ENCODE measurements at regions not wholly inside any gene's neighbourhood (a gene's known extent, or its start where the extent isn't known, plus 50 kb on each side); places are given as distances from the start of the nearest gene placed in this dataset.

DNA sequence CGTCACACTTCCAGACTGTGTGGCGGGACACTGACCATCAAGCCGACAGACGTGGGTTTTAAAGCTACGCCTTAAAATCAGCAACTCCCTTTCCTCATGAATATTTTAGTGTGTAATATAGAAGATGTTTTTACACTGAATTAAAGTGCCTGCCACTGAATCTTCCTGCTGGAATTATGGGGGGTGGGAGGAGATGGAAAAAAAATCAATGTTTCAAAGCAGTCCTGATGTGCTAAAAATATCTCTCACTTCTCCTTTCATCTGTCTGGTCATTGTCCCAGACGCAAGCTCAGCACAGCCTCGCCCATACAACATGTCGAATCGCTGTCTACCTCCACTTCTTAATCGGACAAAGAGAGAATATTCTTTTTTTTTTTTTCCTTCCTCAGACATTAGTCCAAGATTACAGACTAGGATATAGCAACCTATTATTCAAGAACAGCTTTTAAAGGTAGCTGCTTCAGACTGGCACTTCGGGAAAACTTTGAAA is 165.1 kb upstream of the KLF14 start:
- DNase-seq: no peak

GRCh38 chr7:130899638-130900401 is 165.8 kb upstream of the KLF14 start:
- DNase-seq: no peak

DNA sequence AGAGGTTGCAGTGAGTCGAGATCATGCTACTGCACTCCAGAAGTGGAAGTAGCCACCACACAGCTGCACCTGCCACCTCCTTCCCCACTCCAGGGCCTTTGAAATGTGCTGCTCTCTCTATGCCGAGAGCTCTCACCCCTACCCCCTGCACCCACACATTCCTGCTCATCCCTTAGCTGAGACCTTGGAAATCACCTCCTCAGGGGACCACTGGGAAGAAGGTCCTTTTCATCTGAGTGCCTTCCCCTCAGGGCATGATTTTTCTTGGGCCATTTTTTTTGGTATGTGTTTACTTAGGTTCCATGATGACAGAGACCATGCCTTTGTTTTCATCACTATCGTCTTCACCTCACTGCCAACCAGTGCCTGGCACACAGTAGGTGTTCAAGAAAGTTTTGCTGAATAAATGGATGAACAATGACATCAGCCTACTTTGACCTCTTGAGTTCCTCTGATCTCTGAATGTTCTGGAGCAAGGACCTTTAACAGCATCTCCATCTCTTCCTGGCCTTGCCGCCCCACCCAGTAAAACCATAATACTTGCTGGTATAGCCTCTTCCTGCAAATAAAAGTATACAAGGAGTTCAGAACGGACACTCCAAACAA is 166.6 kb upstream of the KLF14 start:
- DNase-seq: no peak

DNA sequence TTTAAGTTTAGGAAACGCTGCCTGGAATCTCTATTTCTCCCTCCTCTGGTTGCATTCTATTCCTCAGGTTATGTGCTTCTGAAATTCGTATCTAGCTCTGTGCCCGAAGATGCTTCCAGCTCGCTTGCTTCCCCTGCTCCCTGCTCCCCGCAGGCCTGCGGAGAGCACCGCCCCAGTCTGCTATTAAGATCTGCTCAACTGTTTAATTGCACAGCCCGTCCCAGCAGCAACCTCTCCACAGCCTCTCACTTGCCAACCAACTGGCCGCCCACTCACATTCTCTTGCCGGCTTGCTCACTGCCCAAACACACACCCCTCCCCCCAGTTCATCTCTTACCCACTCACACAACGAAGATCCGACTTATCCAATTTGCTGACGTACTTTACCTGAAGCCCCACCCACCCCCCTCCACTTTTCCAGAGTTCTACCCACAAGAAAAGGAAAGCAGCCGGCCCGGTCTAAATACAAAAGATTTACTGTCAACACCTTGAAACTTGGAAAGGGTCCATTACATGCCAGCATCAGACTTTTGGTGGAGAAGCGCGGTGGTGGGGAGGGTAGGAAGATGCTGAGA is 167.3 kb upstream of the KLF14 start:
- no peak for DNase-seq

DNA sequence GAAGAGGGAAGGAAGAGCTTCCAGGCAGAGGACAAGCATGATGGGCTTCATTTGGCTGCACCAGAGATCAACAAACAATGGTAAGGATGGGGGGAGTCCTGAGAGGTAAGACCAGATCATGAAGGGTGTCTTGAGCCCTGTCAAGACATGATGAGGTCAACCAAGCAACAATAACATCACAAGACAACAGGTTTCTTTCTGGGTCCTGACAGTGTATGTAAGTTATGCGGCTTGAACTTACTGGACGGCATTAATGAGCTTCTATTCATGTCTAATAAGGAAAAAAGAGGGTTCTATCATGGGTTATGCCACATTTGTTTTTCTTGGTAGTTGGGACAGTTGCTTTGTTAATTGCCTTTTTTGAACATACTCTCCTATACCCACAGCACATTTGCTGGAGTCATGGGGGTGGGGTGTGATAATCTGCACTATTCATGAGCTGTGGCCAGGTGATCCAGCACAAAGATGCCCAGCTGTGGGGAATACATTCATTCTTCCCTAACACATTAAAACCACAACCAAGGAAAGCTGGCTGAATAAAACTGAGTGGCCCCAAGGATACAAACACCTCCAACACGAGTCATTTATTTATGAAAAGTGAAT is 168.8 kb upstream of the KLF14 start:
- DNase-seq: no peak

DNA sequence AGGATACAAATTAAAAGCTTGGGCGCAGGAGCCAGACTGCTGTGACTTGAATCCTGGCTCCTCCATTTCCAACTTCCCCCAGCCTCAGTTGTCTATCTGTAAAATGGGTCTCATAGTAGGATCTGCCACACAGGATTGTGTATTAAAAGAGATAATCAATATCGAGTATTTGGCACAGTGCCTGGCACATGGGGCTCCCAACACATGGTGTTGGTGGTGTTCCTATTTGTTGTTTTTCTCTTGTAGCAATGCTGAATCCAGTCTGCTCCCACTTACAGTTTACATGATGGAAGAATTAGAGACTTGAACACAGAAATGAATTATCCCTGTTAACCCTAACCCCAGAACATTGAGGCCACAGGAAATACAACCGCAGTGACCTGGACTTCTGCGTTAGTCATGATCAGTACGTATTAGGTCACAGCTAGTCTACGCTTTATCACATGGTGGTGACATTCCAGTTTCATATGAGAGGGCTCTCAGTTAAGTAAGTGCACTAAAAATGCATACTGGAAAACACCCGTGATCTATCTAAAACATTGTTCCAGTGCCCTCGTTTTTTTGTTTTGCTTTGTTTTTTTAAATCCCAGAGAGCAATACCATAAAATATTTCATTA is 169.5 kb upstream of the KLF14 start:
- DNase-seq: no peak

GRCh38 chr7:130904031-130904757 is 170.2 kb upstream of the KLF14 start:
- DNase-seq: no peak

GRCh38 chr7:130904792-130905191 is 170.8 kb upstream of the KLF14 start:
- no peak for DNase-seq

DNA sequence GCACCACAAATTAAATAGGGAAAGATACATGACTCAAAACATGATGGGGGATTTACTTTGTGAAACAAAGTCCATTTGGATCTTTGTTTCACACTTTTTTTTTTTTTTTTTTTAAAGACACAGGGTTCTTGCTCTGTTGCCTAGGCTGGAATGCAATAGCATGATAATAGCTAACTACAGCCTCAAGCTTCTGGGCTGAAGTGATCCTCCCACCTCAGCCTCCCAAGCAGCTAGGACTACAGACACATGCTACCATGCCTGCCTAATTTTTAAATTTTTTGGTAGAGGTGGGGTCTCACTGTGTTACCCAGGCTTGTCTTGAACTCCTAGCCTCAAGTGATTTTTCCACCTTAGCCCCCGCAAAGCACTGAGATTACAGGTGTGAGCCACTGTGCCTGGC is 172.6 kb upstream of the KLF14 start:
- no peak for DNase-seq

GRCh38 chr7:130907439-130907838 is 173.4 kb upstream of the KLF14 start:
- DNase-seq: no peak

DNA sequence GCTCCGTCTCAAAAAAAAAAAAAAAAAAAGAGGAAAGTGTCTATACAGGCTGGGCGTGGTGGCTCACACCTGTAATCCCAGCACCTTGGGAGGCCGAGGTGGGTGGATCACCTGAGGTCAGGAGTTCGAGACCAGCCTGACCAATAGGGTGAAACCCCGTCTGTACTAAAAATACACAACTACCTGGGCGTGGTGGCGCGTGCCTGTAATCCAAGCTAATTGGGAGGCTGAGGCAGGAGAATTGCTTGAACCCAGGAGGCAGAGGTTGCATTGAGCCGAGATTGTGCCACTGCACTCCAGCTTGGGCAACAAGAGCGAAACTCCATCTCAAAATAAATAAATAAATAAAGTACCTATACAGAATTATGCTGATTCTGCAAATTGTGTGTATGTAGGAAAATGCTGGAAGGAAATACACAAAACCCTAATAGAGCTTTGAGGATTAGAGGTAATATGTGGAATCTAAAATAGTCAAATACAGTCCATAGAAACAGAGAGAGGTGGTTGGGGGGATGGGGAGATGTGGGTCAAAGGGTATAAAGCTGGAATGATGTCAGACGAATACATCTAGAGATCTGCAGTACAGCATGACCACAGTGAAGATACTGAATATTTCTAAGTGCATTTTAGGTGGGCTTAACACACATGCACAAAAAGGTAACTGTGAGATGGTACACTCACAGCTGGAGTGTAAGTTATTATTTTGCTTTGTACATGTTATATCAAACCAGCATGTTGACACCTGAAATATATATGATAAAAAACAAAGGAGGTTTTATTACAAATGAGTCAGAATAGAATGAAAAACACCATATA is 174.5 kb upstream of the KLF14 start:
- DNase-seq: no peak

GRCh38 chr7:130909161-130909836 is 175.3 kb upstream of the KLF14 start:
- DNase-seq: no peak

DNA sequence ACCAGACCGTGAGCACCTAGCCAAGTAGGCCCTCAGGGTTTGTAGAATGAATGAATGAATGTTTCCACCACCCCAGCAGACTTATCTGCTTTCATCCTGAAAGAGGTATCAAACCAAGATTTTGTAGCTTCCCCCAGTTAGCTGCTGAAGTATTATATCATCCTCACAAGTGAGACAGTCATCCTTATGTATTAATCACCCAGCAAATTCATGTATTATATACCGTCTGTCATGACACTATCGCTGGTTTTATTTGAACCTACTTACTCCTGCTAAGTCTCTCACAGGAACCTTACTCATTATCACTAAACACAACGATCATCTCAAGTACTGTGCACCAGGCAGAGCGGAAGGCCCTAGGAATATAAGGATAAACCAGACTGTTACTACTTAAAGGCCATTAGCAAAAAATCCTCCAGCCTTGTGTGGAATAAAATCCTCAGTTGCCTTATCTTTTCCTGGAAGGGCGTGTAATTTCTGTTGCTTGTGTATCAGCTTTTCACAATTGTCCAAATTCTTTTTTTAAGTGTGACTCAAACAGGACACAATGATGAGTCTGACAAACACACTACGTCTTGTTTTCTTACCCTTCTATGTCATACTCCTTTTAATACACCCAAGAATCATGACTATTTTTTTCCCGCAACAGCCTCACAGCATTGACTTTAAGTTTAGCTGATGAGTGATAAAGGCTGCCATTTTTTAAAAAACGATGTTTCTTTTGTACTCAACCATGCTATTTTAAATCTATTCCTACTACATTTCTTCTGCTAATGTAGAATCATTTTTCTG is 176.1 kb upstream of the KLF14 start:
- no peak for DNase-seq

- DNase-seq: no peak
Measured at GRCh38 chr7:130910949-130911944, 177.2 kb upstream of the KLF14 start.

DNA sequence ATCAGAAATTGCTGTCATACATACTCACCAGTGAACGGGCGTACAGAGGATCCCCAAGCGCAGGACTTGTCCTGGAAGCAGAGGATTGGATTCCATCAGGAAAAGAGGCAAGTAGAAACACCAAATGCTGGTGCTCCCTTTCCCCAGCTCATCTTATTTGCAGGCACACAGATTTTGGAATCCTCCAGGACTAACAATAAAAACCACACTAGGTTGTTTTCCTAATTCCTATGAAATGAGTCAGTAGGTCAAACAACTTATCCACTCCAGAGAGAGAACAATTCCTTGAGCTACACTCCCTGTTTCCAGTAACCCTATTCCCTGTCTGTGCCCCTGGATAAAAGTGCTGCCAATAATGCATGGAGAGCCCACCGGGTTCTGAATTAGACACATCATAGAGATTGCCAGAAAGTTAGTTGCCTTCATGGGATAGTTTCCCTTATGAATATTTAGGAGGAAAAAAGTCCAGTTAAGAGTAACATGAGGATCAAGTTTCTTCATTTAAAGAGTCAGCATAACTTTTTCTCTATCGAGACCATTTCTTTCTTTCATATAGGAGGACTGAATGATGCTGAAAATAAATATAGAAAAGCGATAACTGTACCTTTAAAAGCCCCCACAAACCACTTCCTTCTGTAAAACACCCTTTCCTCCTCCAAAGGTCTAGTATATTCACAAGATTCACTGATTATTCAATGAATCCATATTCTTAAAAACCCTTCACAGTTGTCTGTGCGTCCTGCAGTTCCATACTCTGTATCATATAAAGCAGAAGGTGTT is 178.3 kb upstream of the KLF14 start:
- DNase-seq: no peak

DNA sequence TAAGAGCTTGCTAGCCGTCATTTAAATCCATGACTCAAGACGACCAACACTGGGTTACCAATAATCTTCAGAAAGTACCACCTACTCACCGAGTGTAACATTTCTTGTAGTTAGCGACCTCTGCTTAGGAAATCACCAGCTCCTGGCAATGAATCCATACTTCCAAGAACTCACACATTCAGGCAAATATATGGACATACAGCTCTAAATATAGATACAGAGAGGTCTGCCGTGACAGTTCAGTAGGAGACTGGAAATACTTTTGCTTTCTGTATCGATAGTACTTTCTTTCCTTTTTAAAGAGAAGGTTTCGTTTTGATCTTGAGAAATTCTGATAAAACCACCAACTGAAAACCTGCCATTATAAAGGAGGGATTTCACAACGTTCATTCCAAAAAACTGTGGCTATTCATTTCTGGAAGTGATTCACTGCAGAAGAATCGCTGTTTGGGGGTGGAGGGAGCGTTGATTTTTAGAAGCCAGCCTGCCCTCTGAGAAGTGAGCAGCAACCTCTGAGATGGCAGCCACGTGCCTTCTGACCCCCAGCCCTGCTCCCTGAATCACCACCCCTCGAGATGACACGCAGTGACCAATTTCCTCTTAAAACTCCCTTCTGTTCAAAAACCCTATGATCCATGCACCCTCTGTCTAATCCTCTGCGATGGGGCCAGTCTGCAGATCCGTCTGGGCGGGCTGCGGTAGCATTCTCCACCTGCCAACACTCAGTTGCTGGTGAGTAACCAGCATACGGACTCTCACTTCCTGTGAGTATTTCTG is 179.0 kb upstream of the KLF14 start:
- DNase-seq: peak; percentile 82

Data from NK-92 treated with Interleukin-12 subunit alpha and Interleukin-12 subunit beta, amount 100 ng/mL, for 24 hours (cell line).